Nephron (organoid): ENCODE measurements at regions not wholly inside any gene's neighbourhood (a gene's known extent, or its start where the extent isn't known, plus 50 kb on each side); places are given as distances from the start of the nearest gene placed in this dataset.
A peak's percentile ranks its signal among the peaks of the same experiment; 100 is the strongest.

ENCODE experiments used
- H3K27ac Mint-ChIP-seq, 3 experiments: 2 replicates each; pipeline ENCODE4 v1.8.0; 2020; ENCODE audit warnings: mixed read lengths in 3 of 3, mild to moderate bottlenecking in 2 of 3, moderate library complexity in 1 of 3
- H3K27me3 Mint-ChIP-seq: 2 replicates; pipeline ENCODE4 v1.8.0; 2021; ENCODE audit warnings: low read depth, mild to moderate bottlenecking, moderate library complexity, mixed read lengths
- H3K36me3 Mint-ChIP-seq: 2 replicates; pipeline ENCODE4 v1.8.0; 2020; ENCODE audit warnings: low read depth, mixed read lengths
- H3K4me1 Mint-ChIP-seq: 2 replicates; pipeline ENCODE4 v1.8.0; 2020; ENCODE audit warnings: mixed read lengths
- H3K4me3 Mint-ChIP-seq, 3 experiments: 2 replicates each; pipeline ENCODE4 v1.8.0; 2020; ENCODE audit warnings: mild to moderate bottlenecking in 3 of 3, mixed read lengths in 3 of 3, moderate library complexity in 2 of 3
- H3K9me3 Mint-ChIP-seq: 2 replicates; pipeline ENCODE4 v1.8.0; 2020; ENCODE audit warnings: mixed read lengths
- TF ChIP-seq, protein P1 (sequence below), 3 experiments: fragments of 200-600 bp; sonication (generic); IDR thresholded peaks; one replicate each; pipeline ENCODE4 v1.5.0; 2021; ENCODE audit warnings: antibody characterized with exemption in 3 of 3; ENCODE audit not compliant: unreplicated experiment in 3 of 3

DNA sequence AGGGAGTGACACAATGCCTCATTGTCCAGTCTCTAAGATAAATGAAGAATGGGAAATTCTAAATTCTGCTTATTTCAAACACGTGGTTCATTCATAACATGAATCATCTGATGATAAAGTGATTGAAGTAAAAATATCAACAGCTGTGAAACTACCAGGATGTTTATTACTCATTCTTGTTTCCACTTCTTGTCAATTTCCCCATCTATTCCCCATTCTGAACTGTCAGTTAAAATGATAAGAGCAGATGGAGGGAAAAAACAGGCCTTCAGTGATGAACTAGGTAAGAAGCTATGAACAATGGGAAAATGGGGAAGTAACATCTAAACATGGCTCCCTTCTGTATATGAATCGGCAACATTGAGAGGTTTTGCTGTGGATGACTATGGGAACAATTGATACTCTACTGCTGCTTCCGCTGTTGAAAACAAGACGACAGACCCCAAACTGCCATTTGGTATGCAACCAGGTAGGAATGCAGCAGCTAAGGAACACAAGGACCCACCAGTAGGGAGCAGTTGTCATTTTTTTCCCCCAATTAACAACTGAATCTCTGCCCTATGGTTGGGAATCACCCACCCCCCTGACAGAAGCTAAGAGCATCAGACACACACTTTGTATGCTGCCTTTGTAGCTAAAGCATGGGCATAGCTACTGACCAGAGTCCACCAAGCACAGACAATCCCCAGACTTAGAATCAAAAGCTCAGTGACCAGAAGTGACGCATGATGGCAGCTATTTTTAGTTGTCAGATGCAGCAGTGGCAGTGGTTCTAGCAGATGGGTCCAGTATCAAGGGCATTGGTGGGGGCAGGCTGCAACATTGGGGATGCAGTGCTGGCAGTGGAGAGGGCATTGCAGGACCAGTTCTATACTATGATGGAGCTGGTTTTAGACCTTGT lies 52.9 kb upstream of the ZNF366 start:
- Mint-ChIP-seq H3K4me1 (peaks cover 28% of the 10 kb centered on the region), H3K4me3 (no peak overlapping the region), H3K36me3 (no peaks in the 10 kb centered on the region), H3K27me3 (no peaks in the 10 kb centered on the region), H3K27ac (no peak overlapping the region), H3K9me3 (no peaks in the 10 kb centered on the region)
- TF ChIP-seq, protein P1, sequence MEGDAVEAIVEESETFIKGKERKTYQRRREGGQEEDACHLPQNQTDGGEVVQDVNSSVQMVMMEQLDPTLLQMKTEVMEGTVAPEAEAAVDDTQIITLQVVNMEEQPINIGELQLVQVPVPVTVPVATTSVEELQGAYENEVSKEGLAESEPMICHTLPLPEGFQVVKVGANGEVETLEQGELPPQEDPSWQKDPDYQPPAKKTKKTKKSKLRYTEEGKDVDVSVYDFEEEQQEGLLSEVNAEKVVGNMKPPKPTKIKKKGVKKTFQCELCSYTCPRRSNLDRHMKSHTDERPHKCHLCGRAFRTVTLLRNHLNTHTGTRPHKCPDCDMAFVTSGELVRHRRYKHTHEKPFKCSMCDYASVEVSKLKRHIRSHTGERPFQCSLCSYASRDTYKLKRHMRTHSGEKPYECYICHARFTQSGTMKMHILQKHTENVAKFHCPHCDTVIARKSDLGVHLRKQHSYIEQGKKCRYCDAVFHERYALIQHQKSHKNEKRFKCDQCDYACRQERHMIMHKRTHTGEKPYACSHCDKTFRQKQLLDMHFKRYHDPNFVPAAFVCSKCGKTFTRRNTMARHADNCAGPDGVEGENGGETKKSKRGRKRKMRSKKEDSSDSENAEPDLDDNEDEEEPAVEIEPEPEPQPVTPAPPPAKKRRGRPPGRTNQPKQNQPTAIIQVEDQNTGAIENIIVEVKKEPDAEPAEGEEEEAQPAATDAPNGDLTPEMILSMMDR (IDR thresholded peaks at IDR 0.05; ENCODE audit: unreplicated experiment in 3 of 3): no peak

DNA sequence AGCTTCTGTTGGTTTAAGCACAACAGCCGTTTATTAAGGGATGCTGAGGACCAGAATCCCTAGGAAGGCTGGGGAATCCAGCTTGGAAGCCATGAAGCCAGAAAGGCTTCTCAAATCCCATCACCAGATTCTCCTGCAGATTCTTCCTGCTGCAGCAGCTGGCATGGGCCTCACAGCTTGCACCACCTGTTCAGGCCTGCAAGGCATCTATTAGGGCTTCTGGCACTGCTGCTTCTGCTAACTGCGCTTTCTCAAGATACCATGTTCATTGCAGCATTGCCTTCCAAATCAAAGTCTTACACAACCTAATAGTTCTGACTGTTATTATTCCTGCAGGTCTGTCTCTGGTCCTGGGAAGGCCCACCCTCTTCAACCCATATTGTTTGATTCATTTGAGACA lies 51.2 kb upstream of the ZNF366 start:
- H3K4me1 Mint-ChIP-seq: peaks cover 28% of the 10 kb centered on the region
- TF ChIP-seq, protein P1 (IDR thresholded peaks at IDR 0.05; ENCODE audit: unreplicated experiment in 3 of 3): no peak
- H3K27me3 Mint-ChIP-seq: no peaks in the 10 kb centered on the region
- H3K36me3 Mint-ChIP-seq: no peaks in the 10 kb centered on the region
- peak overlapping the region in 1 of 3 experiments; percentile 44 for H3K27ac Mint-ChIP-seq
- H3K9me3 Mint-ChIP-seq: no peaks in the 10 kb centered on the region
- no peak overlapping the region for H3K4me3 Mint-ChIP-seq

DNA sequence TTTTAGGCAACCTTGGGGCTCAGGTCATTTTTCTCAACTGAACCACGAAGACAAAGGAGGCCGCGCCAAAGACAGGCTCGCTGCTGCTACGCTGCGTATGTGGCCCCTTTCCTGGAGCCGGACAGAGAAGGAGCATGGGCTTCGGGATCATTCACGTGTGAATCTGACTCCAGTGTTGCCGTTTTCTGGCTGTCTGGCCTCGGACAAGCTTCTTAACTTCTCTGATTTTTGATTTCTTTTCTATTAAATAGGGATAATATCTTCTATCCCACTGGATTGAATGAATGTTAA lies 50.8 kb upstream of the ZNF366 start:
- no peak overlapping the region for H3K4me3 Mint-ChIP-seq
- TF ChIP-seq, protein P1 (IDR thresholded peaks at IDR 0.05; ENCODE audit: unreplicated experiment in 3 of 3): no peak
- no peaks in the 10 kb centered on the region for H3K36me3 Mint-ChIP-seq
- H3K27me3 Mint-ChIP-seq: no peaks in the 10 kb centered on the region
- peak overlapping the region; percentile 79 to 93 (median 84) for H3K27ac Mint-ChIP-seq
- H3K9me3 Mint-ChIP-seq: no peaks in the 10 kb centered on the region
- peaks cover 28% of the 10 kb centered on the region for H3K4me1 Mint-ChIP-seq

DNA sequence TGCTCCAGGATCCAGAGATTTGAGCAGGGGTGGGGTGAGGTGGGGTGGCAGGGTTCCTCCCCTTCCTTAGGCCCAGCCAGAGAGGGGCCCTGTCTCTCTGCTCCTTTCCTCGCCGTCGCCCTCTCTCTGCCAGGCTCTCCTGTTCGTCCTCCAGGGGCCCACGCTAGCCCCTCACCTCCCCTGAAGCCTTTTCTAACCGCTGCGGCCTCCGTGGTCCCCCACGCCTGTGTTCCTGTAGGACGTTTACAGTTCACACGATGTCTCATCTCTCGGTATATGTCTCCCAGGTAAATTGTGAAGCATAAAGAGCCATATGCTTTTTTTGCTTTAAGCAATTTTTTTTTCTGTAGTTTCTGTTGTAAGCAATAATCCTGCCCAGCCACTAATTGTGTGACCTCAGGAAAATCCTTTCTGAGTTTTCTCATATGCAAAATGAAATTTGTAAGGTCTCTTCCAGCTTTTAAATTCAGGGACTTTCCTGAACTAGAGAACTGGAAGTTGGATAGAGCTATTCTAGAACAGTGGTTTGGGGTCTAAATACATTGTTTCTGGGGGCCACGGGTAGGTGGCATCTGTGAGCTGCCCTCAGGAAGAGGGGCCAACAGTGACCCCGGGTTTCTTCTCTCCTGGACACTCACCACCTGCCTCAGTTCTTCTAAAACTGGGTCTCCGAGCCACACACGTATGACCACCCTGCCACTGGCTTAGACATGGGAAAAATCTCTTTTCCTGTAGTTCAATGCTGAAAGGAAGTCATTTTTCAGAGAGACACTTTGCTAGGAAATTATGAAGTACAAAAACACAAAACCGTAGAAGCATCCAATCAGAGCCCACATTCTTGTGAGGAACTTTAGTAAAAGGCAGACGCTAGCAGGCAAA lies 50.2 kb upstream of the ZNF366 start:
- peaks cover 30% of the 10 kb centered on the region for H3K4me1 Mint-ChIP-seq
- H3K9me3 Mint-ChIP-seq: no peaks in the 10 kb centered on the region
- TF ChIP-seq, protein P1 (IDR thresholded peaks at IDR 0.05; ENCODE audit: unreplicated experiment in 3 of 3): peak in 1 of 3 experiments; percentile 6
- no peaks in the 10 kb centered on the region for H3K27me3 Mint-ChIP-seq
- no peaks in the 10 kb centered on the region for H3K36me3 Mint-ChIP-seq
- peak overlapping the region; percentile 79 to 93 (median 84) for H3K27ac Mint-ChIP-seq
- H3K4me3 Mint-ChIP-seq: peak overlapping the region; percentile 61 to 78 (median 68)
